H9 (cell line): ENCODE measurements at regions not wholly inside any gene's neighbourhood (a gene's known extent, or its start where the extent isn't known, plus 50 kb on each side); places are given as distances from the start of the nearest gene placed in this dataset.

ENCODE experiments used
- DNase-seq: peaks from one replicate; pipeline ENCODE4 v3.0.0-alpha.2; 2017
- H2AFZ ChIP-seq: one replicate; pipeline ENCODE4 v1.6.1; 2013; ENCODE audit warnings: mild to moderate bottlenecking, low read length, control low read depth, moderate library complexity
- H2AK5ac ChIP-seq: 2 replicates; pipeline ENCODE4 v1.6.1; 2013; ENCODE audit warnings: low read length, control low read depth, mixed read lengths; ENCODE audit not compliant: insufficient read length
- H2BK120ac ChIP-seq: one replicate; pipeline ENCODE4 v1.6.1; 2013; ENCODE audit warnings: low read depth, mild to moderate bottlenecking, low read length, control low read depth, inconsistent platforms; ENCODE audit not compliant: poor library complexity, severe bottlenecking
- H2BK12ac ChIP-seq: 2 replicates; pipeline ENCODE4 v1.6.1; 2013; ENCODE audit warnings: low read length, control low read depth, mixed read lengths, low read depth; ENCODE audit not compliant: insufficient read length
- H2BK15ac ChIP-seq: 2 replicates; pipeline ENCODE4 v1.6.1; 2013; ENCODE audit warnings: low read depth, low read length, control low read depth
- H2BK20ac ChIP-seq: one replicate; pipeline ENCODE4 v1.6.1; 2013; ENCODE audit warnings: low read depth, mild to moderate bottlenecking, low read length, control low read depth, inconsistent platforms; ENCODE audit not compliant: poor library complexity, severe bottlenecking
- H2BK5ac ChIP-seq: 2 replicates; pipeline ENCODE4 v1.6.1; 2013; ENCODE audit warnings: low read length, control low read depth, mixed read lengths; ENCODE audit not compliant: insufficient read length
- H3K14ac ChIP-seq: 2 replicates; pipeline ENCODE4 v1.6.1; 2013; ENCODE audit warnings: low read length, control low read depth; ENCODE audit not compliant: insufficient read depth
- H3K18ac ChIP-seq: 2 replicates; pipeline ENCODE4 v1.6.1; 2013; ENCODE audit warnings: low read depth, mild to moderate bottlenecking, mixed read lengths, low read length, control low read depth; ENCODE audit not compliant: insufficient read length
- H3K23ac ChIP-seq: 2 replicates; pipeline ENCODE4 v1.6.1; 2013; ENCODE audit warnings: low read length, control low read depth, mixed read lengths, low read depth; ENCODE audit not compliant: insufficient read length
- H3K23me2 ChIP-seq: 2 replicates; pipeline ENCODE4 v1.6.1; 2013; ENCODE audit warnings: low read depth, mild to moderate bottlenecking, mixed read lengths, low read length, control low read depth; ENCODE audit not compliant: insufficient read length, poor library complexity, severe bottlenecking
- H3K27ac ChIP-seq: 2 replicates; pipeline ENCODE4 v1.5.1; 2013; ENCODE audit warnings: low read length, control low read depth, mixed read lengths, low read depth; ENCODE audit not compliant: insufficient read length
- H3K27me3 ChIP-seq: 2 replicates; pipeline ENCODE4 v1.6.1; 2013; ENCODE audit warnings: low read length, control low read depth, inconsistent platforms; ENCODE audit not compliant: insufficient read depth
- H3K4ac ChIP-seq: 2 replicates; pipeline ENCODE4 v1.6.1; 2013; ENCODE audit warnings: low read depth, mild to moderate bottlenecking, control low read depth, inconsistent platforms, low read length, moderate library complexity
- H3K4me1 ChIP-seq: 2 replicates; pipeline ENCODE4 v1.6.1; 2013; ENCODE audit warnings: low read length, control low read depth, inconsistent platforms; ENCODE audit not compliant: insufficient read depth
- H3K4me2 ChIP-seq: 2 replicates; pipeline ENCODE4 v1.6.1; 2013; ENCODE audit warnings: low read length, control low read depth, mixed read lengths; ENCODE audit not compliant: insufficient read length, insufficient read depth
- H3K56ac ChIP-seq: 2 replicates; pipeline ENCODE4 v1.6.1; 2013; ENCODE audit warnings: low read depth, mild to moderate bottlenecking, mixed read lengths, low read length, control low read depth; ENCODE audit not compliant: insufficient read length
- H3K79me1 ChIP-seq: 2 replicates; pipeline ENCODE4 v1.6.1; 2013; ENCODE audit warnings: low read depth, mild to moderate bottlenecking, moderate library complexity, low read length, control low read depth, inconsistent platforms; ENCODE audit not compliant: insufficient read depth, poor library complexity, severe bottlenecking
- H3K79me2 ChIP-seq: 2 replicates; pipeline ENCODE4 v1.6.1; 2013; ENCODE audit warnings: low read length, control low read depth, inconsistent platforms; ENCODE audit not compliant: insufficient read depth
- H3K9ac ChIP-seq: 2 replicates; pipeline ENCODE4 v1.6.1; 2013; ENCODE audit warnings: low read length, control low read depth, mixed read lengths; ENCODE audit not compliant: insufficient read length; ENCODE audit errors: extremely low read depth
- H3K9me3 ChIP-seq: one replicate; pipeline ENCODE4 v1.6.1; 2013; ENCODE audit warnings: low read depth, low read length, inconsistent platforms; ENCODE audit not compliant: control insufficient read depth
- H3T11ph ChIP-seq: one replicate; pipeline ENCODE4 v1.6.1; 2013; ENCODE audit warnings: mild to moderate bottlenecking, low read length, control low read depth, inconsistent platforms
- H4K20me1 ChIP-seq: one replicate; pipeline ENCODE4 v1.6.1; 2013; ENCODE audit not compliant: control insufficient read depth, insufficient read length, insufficient read depth
- H4K5ac ChIP-seq: 2 replicates; pipeline ENCODE4 v1.6.1; 2013; ENCODE audit warnings: low read depth, mild to moderate bottlenecking, mixed read lengths, low read length, control low read depth; ENCODE audit not compliant: insufficient read length
- H4K8ac ChIP-seq: replicated peaks from 2 replicates; pipeline ENCODE4 v1.6.1; 2013; ENCODE audit warnings: low read length, control low read depth, mixed read lengths, low read depth; ENCODE audit not compliant: insufficient read length
- H4K91ac ChIP-seq: 2 replicates; pipeline ENCODE4 v1.6.1; 2013; ENCODE audit warnings: low read depth, mild to moderate bottlenecking, moderate library complexity, mixed read lengths, low read length, control low read depth; ENCODE audit not compliant: insufficient read length
- H3K27ac Mint-ChIP-seq, 3 experiments: 2 replicates in 2 of 3; 3 replicates in 1 of 3; pipeline ENCODE4 v1.8.0; 2020 to 2021; ENCODE audit warnings: mixed read lengths in 3 of 3, mild to moderate bottlenecking in 1 of 3, moderate library complexity in 1 of 3
- H3K27me3 Mint-ChIP-seq: 2 replicates; pipeline ENCODE4 v1.8.0; 2021; ENCODE audit warnings: low read depth, mild to moderate bottlenecking, moderate library complexity, mixed read lengths
- H3K36me3 Mint-ChIP-seq, 3 experiments: 2 replicates in 2 of 3; 3 replicates in 1 of 3; pipeline ENCODE4 v1.8.0; 2020 to 2021; ENCODE audit warnings: low read depth in 3 of 3, mixed read lengths in 3 of 3; ENCODE audit not compliant: insufficient read depth in 1 of 3
- H3K4me1 Mint-ChIP-seq, 2 experiments: 2 replicates each; pipeline ENCODE4 v1.8.0; 2020; ENCODE audit warnings: mixed read lengths in 2 of 2
- H3K4me3 Mint-ChIP-seq, 2 experiments: 2 replicates in 1 of 2; 3 replicates in 1 of 2; pipeline ENCODE4 v1.8.0; 2020 to 2021; ENCODE audit warnings: mild to moderate bottlenecking in 2 of 2, mixed read lengths in 2 of 2, moderate library complexity in 1 of 2
- H3K9me3 Mint-ChIP-seq, 2 experiments: 2 replicates in 1 of 2; 3 replicates in 1 of 2; pipeline ENCODE4 v1.8.0; 2020; ENCODE audit warnings: mild to moderate bottlenecking in 2 of 2, mixed read lengths in 2 of 2, moderate library complexity in 1 of 2
- WGBS: extraction: QIAGEN DNeasy Blood & Tissue Kit; methylation state at CpG from one replicate; pipeline ENCODE4 v1.1.7; 2013; ENCODE audit warnings: missing lambda C conversion rate, low lambda C conversion rate, mixed read lengths; ENCODE audit not compliant: insufficient read length; ENCODE audit errors: extremely low coverage; 5-methylcytosine and 5-hydroxymethylcytosine counted together
- TF ChIP-seq, protein P1 (sequence below): fragments of 200-600 bp; sonication (generic); conservative IDR thresholded peaks from 3 replicates; pipeline ENCODE4 v1.8.0; 2021; ENCODE audit warnings: antibody characterized with exemption, mild to moderate bottlenecking

DNA sequence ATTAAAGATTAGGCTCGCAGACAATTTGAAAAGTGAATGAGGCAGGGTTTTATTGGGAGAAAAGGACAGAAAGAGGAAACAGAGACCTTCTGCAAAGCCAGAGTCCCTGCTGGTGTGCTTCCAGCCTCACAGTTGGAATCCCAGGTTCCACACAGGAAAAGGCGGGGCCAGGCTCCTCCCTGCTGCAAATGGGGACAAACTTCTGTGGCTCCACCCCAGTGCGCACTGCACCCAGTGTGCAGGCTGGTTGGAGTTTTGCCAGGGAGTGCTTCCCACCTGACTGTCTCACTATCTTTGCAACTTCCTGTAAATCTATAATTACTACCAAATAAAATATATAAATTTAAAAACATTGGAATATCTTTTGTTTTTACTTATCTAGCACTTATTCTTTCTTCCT is 386.0 kb upstream of the GRIN3A start:
- H3K79me2 ChIP-seq, result no peaks in the 10 kb centered on the region
- TF ChIP-seq, protein P1, sequence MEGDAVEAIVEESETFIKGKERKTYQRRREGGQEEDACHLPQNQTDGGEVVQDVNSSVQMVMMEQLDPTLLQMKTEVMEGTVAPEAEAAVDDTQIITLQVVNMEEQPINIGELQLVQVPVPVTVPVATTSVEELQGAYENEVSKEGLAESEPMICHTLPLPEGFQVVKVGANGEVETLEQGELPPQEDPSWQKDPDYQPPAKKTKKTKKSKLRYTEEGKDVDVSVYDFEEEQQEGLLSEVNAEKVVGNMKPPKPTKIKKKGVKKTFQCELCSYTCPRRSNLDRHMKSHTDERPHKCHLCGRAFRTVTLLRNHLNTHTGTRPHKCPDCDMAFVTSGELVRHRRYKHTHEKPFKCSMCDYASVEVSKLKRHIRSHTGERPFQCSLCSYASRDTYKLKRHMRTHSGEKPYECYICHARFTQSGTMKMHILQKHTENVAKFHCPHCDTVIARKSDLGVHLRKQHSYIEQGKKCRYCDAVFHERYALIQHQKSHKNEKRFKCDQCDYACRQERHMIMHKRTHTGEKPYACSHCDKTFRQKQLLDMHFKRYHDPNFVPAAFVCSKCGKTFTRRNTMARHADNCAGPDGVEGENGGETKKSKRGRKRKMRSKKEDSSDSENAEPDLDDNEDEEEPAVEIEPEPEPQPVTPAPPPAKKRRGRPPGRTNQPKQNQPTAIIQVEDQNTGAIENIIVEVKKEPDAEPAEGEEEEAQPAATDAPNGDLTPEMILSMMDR, result no peak
- H2AFZ ChIP-seq, result no peak overlapping the region
- H3K23me2 ChIP-seq, result no peaks in the 10 kb centered on the region
- H3K79me1 ChIP-seq, result no peaks in the 10 kb centered on the region
- H3K4ac ChIP-seq, result no peak overlapping the region
- H2BK20ac ChIP-seq, result no peak overlapping the region
- DNase-seq, result peak; percentile 60
- WGBS, result no CpG with 5 or more reads among the region's 3 CpGs
- Mint-ChIP-seq H3K27me3 (no peaks in the 10 kb centered on the region; the same call in 1 of the 2 replicates), H3K9me3 (peaks cover 16 to 20% of the 10 kb centered on the region in 2 experiments; a peak in 4 of 5 replicates), H3K4me1 (peaks cover 2 to 3% of the 10 kb centered on the region in 2 experiments; a peak in 2 of 4 replicates), H3K4me3 (no peak overlapping the region), H3K36me3 (peaks cover 0 to 9% (median 0%) of the 10 kb centered on the region in 3 experiments; a peak in 2 of 7 replicates), H3K27ac (no peak overlapping the region)
- H4K91ac ChIP-seq, result no peak overlapping the region
- H4K20me1 ChIP-seq, result no peaks in the 10 kb centered on the region
- no peak overlapping the region for H3K23ac ChIP-seq
- no peak overlapping the region for H3K14ac ChIP-seq
- H3K56ac ChIP-seq, result no peak overlapping the region
- no peaks in the 10 kb centered on the region for H3K9me3 ChIP-seq
- no peak overlapping the region for H3K4me2 ChIP-seq
- H3K4me1 ChIP-seq, result no peaks in the 10 kb centered on the region
- H2BK15ac ChIP-seq, result no peak overlapping the region
- H4K8ac ChIP-seq, result no peak overlapping the region
- H4K5ac ChIP-seq, result no peak overlapping the region
- no peak overlapping the region for H2BK12ac ChIP-seq
- no peak overlapping the region for H3T11ph ChIP-seq
- H3K18ac ChIP-seq, result no peak overlapping the region
- no peak overlapping the region for H3K9ac ChIP-seq
- H3K27me3 ChIP-seq, result no peaks in the 10 kb centered on the region
- no peak overlapping the region for H2BK5ac ChIP-seq
- no peak overlapping the region for H3K27ac ChIP-seq
- H2BK120ac ChIP-seq, result no peak overlapping the region
- H2AK5ac ChIP-seq, result no peak overlapping the region
